ENCODE measurements at regions not wholly inside any gene's neighbourhood (a gene's known extent, or its start where the extent isn't known, plus 50 kb on each side); places are given as distances from the start of the nearest gene placed in this dataset.

DNA sequence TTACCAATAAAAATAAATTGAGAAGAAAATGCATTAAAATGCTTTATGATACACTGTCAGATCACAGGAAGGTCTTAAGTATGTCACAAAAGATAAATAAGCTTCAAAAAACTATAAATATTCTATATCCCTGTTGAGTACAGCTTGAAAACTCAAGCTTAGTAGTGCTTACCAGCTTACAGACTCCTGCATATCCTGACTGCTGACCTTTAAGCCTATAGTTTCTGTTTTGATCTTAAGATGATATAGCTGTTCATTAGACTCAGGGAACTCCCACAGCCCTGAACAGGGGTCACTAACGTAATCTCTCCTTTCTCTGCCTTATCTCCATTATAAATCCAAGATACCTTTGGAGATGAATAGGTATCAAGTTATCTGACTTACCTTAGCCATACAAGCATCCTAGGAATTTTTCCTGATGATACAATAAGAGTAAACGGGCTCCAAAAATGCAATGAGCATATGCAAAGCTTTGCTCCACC is 93.7 kb upstream of the RBBP8 start:
- H3K9me3 ChIP-seq (ENCODE audit: control insufficient read depth, insufficient read depth, low read length), result no peaks in the 10 kb centered on the region
- no peaks in the 10 kb centered on the region for H3K36me3 ChIP-seq (ENCODE audit: control insufficient read depth, insufficient read depth, low read length)
- no peak overlapping the region for H3K9ac ChIP-seq (ENCODE audit: low read depth, low read length)
- no peaks in the 10 kb centered on the region for H3K4me1 ChIP-seq (ENCODE audit: control insufficient read depth, insufficient read depth, low read length)
- H3K27me3 ChIP-seq (ENCODE audit: control insufficient read depth, insufficient read depth, low read length), result no peaks in the 10 kb centered on the region
- no peak overlapping the region for H3K4me3 ChIP-seq (ENCODE audit: low read depth, low read length)

DNA sequence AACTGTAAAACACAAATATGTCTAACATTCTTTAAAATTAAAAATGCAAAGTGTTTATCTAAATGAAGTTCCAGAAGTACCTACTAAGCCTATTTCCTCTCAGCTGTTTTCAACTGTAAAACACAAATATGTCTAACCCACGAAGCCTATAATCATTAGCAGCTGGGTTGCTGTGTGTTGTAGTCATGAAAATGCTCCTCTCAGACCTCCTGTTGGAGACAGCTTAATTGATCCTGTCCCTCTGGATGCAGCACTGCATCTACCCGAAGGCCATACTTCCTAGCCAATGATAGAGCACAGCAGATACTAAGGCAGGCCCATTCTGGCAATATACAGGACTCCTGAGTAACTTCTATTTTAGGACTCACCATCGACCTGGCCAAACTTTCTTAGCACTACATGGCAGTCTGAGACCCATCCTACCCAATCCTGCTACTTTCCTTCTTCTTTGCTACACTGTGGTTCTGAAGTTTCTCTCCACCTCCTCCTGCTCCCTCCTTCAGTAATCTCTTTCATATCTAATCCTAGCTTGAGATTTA is 92.5 kb upstream of the RBBP8 start:
- H3K36me3 ChIP-seq (ENCODE audit: control insufficient read depth, insufficient read depth, low read length), result no peaks in the 10 kb centered on the region
- H3K9ac ChIP-seq (ENCODE audit: low read depth, low read length), result no peak overlapping the region
- H3K27me3 ChIP-seq (ENCODE audit: control insufficient read depth, insufficient read depth, low read length), result no peaks in the 10 kb centered on the region
- no peak overlapping the region for H3K4me3 ChIP-seq (ENCODE audit: low read depth, low read length)
- no peaks in the 10 kb centered on the region for H3K4me1 ChIP-seq (ENCODE audit: control insufficient read depth, insufficient read depth, low read length)
- H3K9me3 ChIP-seq (ENCODE audit: control insufficient read depth, insufficient read depth, low read length), result no peaks in the 10 kb centered on the region

DNA sequence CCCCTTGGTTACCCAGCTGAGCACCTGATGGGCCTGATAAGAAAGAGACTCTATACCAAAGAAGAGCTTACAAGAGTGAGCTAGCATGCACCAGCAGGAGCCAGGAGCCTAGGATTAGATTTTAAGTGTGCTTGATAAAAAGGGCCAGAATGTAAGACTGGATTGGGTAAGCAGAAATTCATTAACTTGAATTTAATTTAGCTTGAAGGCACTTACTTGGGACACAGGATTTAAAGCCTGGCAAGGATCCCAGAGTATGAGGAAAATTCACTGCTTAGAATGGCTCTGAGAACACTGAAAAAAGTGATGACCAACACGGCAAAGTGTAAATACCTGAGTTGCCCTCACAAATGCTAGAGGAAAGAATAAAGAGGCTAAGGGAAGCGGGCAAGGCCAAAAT is 91.3 kb upstream of the RBBP8 start:
- no peaks in the 10 kb centered on the region for H3K9me3 ChIP-seq (ENCODE audit: control insufficient read depth, insufficient read depth, low read length)
- no peaks in the 10 kb centered on the region for H3K4me1 ChIP-seq (ENCODE audit: control insufficient read depth, insufficient read depth, low read length)

DNA sequence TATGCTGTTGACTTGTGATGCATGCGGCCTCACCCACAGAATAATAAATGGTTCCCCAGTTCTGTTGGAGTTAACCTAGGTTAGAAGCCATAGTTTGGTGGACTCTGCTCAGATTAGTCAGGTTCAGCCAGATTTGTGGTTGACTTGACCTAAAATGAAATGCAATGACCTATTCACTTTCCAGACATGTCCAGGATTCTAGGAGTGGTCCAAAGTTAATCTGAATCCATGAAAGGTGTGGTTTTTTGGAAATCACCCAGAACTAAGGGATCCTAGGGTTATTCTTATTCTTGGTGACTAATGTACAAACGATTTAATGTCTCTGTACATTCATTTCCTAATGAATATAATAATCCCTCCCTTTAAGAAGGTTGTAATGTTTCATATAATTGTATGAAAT is 88.9 kb upstream of the RBBP8 start:
- H3K9me3 ChIP-seq (ENCODE audit: control insufficient read depth, insufficient read depth, low read length), result no peaks in the 10 kb centered on the region
- H3K9ac ChIP-seq (ENCODE audit: low read depth, low read length), result no peak overlapping the region
- H3K4me3 ChIP-seq (ENCODE audit: low read depth, low read length), result no peak overlapping the region
- H3K36me3 ChIP-seq (ENCODE audit: control insufficient read depth, insufficient read depth, low read length), result no peaks in the 10 kb centered on the region
- H3K27me3 ChIP-seq (ENCODE audit: control insufficient read depth, insufficient read depth, low read length), result no peaks in the 10 kb centered on the region
- no peaks in the 10 kb centered on the region for H3K4me1 ChIP-seq (ENCODE audit: control insufficient read depth, insufficient read depth, low read length)

More for the DNA sequence above, 91.3 kb upstream of the RBBP8 start:
- Histone ChIP-seq H3K4me3 (ENCODE audit: low read depth, low read length) (no peak overlapping the region), H3K36me3 (ENCODE audit: control insufficient read depth, insufficient read depth, low read length) (no peaks in the 10 kb centered on the region), H3K27me3 (ENCODE audit: control insufficient read depth, insufficient read depth, low read length) (no peaks in the 10 kb centered on the region), H3K9ac (ENCODE audit: low read depth, low read length) (no peak overlapping the region)

DNA sequence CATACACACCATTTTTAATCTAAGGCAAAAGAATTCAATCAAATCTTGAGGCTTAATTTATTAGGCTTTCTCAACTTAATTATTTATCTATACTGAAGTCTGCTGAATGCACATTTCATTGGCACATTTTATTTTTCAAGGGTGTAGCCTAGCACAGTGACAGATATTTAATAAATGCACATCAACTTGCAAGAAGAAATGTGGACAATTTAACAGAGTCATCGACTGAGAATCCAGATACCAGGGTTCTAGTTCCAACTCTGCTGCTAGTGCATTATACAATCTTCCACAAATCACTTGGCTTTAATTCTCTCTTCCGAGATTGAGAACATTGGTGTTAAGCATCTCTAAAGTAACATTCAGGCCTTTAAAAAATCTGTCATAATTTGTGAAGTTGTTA is 88.5 kb upstream of the RBBP8 start:
- no peak overlapping the region for H3K9ac ChIP-seq (ENCODE audit: low read depth, low read length)
- no peaks in the 10 kb centered on the region for H3K27me3 ChIP-seq (ENCODE audit: control insufficient read depth, insufficient read depth, low read length)
- no peaks in the 10 kb centered on the region for H3K4me1 ChIP-seq (ENCODE audit: control insufficient read depth, insufficient read depth, low read length)
- no peaks in the 10 kb centered on the region for H3K9me3 ChIP-seq (ENCODE audit: control insufficient read depth, insufficient read depth, low read length)
- no peak overlapping the region for H3K4me3 ChIP-seq (ENCODE audit: low read depth, low read length)
- H3K36me3 ChIP-seq (ENCODE audit: control insufficient read depth, insufficient read depth, low read length), result no peaks in the 10 kb centered on the region

DNA sequence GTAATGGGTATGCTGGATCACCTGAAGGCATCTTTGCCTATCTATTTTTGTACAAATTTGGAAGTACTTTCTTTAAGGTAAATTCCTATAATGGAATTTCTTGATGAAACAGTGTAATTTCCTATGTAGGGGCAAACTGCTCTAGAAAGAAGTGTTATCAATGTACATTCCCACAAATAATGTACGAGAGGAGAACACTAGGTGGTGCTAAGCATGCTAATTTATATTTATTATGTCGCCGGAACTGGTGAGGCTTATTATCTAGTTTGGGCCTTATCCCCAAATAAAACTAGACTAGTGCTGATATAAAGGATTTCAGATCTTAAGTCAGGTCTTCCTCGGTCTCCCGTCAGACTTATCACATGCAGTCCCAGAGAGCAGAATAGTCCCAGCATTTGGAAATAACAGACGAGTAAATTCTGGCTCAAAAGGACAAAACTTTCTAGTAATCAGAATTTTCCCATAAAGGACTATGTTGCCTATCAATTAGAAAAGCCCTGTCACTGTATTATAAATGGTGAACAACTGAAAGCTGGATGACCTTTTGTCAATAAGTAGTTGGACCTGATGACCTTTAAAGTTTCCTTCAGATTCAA is 86.9 kb upstream of the RBBP8 start:
- no peaks in the 10 kb centered on the region for H3K36me3 ChIP-seq (ENCODE audit: control insufficient read depth, insufficient read depth, low read length)
- H3K4me1 ChIP-seq (ENCODE audit: control insufficient read depth, insufficient read depth, low read length), result no peaks in the 10 kb centered on the region
- H3K9ac ChIP-seq (ENCODE audit: low read depth, low read length), result no peak overlapping the region
- H3K9me3 ChIP-seq (ENCODE audit: control insufficient read depth, insufficient read depth, low read length), result no peaks in the 10 kb centered on the region
- H3K27me3 ChIP-seq (ENCODE audit: control insufficient read depth, insufficient read depth, low read length), result no peaks in the 10 kb centered on the region
- no peak overlapping the region for H3K4me3 ChIP-seq (ENCODE audit: low read depth, low read length)

DNA sequence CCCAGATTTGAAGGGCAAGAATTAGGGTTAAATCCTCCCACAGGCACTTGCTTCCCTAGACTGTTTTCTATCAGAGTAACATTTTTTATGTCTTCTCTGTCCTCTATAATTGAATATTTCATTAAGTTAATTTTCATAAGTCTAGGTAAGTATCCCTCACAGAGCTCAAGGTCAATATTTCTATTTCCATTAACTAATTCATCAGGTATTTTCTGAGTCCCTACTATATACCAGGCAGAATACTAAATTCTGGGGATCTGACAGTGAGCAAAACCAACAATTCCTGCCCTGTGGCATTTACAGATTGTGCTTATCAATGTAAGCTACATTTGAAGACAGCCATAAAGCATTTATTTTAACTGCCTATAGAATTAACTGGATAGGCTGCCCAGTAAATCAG is 86.4 kb upstream of the RBBP8 start:
- no peaks in the 10 kb centered on the region for H3K36me3 ChIP-seq (ENCODE audit: control insufficient read depth, insufficient read depth, low read length)
- H3K27me3 ChIP-seq (ENCODE audit: control insufficient read depth, insufficient read depth, low read length), result no peaks in the 10 kb centered on the region
- H3K4me1 ChIP-seq (ENCODE audit: control insufficient read depth, insufficient read depth, low read length), result no peaks in the 10 kb centered on the region
- H3K4me3 ChIP-seq (ENCODE audit: low read depth, low read length), result no peak overlapping the region
- no peak overlapping the region for H3K9ac ChIP-seq (ENCODE audit: low read depth, low read length)
- H3K9me3 ChIP-seq (ENCODE audit: control insufficient read depth, insufficient read depth, low read length), result no peaks in the 10 kb centered on the region

DNA sequence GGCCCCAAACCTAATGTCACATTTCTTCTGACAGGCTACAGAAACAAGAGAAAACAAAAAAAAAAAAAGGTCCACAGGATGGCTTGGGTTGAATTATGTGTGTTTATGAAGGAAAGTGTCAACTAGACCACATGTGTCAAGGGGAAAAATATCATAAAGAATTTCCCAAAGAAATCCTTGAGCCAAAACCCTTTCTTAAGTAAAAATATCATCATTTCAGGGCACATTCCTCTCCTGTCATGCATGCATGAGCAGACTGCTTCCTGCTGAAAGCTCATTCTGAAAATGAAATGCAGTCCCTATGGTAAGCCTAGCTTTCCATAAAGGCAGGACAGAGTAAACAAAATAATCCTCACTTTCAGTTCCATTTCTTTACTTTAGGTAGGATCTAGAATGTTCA is 85.7 kb upstream of the RBBP8 start:
- Histone ChIP-seq H3K4me3 (ENCODE audit: low read depth, low read length) (no peak overlapping the region), H3K9me3 (ENCODE audit: control insufficient read depth, insufficient read depth, low read length) (no peaks in the 10 kb centered on the region), H3K27me3 (ENCODE audit: control insufficient read depth, insufficient read depth, low read length) (no peaks in the 10 kb centered on the region), H3K36me3 (ENCODE audit: control insufficient read depth, insufficient read depth, low read length) (no peaks in the 10 kb centered on the region), H3K4me1 (ENCODE audit: control insufficient read depth, insufficient read depth, low read length) (no peaks in the 10 kb centered on the region), H3K9ac (ENCODE audit: low read depth, low read length) (no peak overlapping the region)

DNA sequence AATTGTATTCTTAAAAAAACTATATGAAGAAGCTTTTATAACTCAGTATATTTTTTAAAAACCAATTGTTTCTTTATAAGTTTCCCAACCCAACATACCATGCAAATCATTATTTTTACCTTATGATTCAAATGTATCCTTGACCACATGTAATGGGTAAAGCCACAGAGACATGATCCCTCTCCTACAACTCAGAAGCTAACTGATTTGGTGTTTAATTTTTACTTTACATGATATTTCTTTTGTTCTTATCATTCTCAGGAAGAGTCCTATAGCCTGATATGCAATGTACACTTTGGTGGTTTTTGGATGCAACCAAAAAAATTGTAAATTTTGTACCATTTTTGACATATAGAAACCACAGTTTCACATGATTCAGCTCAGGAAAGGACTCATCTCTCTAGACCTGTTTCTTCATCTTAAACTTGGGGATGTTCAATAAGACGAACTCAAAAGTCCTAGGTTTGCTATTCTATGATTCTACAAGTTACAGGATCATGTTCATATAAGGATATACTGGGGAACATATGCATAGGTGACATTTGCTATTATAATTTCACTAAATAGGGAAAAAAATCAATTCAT is 85.2 kb upstream of the RBBP8 start:
- no peaks in the 10 kb centered on the region for H3K36me3 ChIP-seq (ENCODE audit: control insufficient read depth, insufficient read depth, low read length)
- no peaks in the 10 kb centered on the region for H3K27me3 ChIP-seq (ENCODE audit: control insufficient read depth, insufficient read depth, low read length)
- no peak overlapping the region for H3K9ac ChIP-seq (ENCODE audit: low read depth, low read length)
- no peaks in the 10 kb centered on the region for H3K4me1 ChIP-seq (ENCODE audit: control insufficient read depth, insufficient read depth, low read length)
- H3K9me3 ChIP-seq (ENCODE audit: control insufficient read depth, insufficient read depth, low read length), result no peaks in the 10 kb centered on the region
- no peak overlapping the region for H3K4me3 ChIP-seq (ENCODE audit: low read depth, low read length)

DNA sequence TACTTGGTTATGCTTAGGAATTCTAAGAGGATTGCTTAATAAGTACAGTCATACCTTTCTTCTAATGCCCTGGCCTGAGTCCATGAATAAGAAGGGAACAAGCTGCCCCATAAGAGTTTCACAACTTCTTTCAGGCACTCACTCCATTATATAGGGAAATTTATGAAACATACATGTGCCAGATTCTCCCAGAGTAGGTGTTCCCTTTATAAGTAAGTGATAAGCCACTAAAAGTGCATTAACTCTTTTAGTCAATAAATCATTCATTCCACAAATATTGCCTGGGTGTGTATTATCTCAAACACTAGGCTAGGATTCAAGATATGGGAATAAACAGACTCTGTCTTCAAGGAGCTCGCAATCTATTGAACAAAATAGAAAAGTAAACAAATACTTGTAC is 84.5 kb upstream of the RBBP8 start:
- H3K9me3 ChIP-seq (ENCODE audit: control insufficient read depth, insufficient read depth, low read length), result no peaks in the 10 kb centered on the region
- no peaks in the 10 kb centered on the region for H3K36me3 ChIP-seq (ENCODE audit: control insufficient read depth, insufficient read depth, low read length)
- no peak overlapping the region for H3K9ac ChIP-seq (ENCODE audit: low read depth, low read length)
- H3K27me3 ChIP-seq (ENCODE audit: control insufficient read depth, insufficient read depth, low read length), result no peaks in the 10 kb centered on the region
- no peak overlapping the region for H3K4me3 ChIP-seq (ENCODE audit: low read depth, low read length)
- no peaks in the 10 kb centered on the region for H3K4me1 ChIP-seq (ENCODE audit: control insufficient read depth, insufficient read depth, low read length)

DNA sequence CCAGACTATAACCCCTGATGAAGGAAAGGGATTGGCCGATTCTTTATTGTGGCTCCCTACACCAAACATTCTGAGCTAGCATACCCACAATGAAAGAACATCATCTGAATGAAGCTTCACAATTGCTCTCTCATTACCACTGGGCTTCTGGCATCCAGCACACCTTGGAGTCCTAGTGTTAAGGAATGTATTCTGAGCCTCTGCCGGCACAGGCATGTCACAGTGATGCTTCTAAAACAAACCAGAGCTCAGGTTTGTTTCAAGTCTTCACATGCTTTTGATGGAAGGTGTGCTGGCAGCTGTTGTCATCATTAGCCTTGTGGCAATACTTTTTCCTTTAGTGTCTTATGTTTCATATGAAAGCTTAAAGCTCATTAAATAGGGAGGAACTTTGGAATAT is 76.3 kb upstream of the RBBP8 start:
- H3K27me3 ChIP-seq (ENCODE audit: control insufficient read depth, insufficient read depth, low read length), result no peaks in the 10 kb centered on the region
- no peaks in the 10 kb centered on the region for H3K36me3 ChIP-seq (ENCODE audit: control insufficient read depth, insufficient read depth, low read length)
- no peak overlapping the region for H3K4me3 ChIP-seq (ENCODE audit: low read depth, low read length)
- no peak overlapping the region for H3K9ac ChIP-seq (ENCODE audit: low read depth, low read length)
- peaks cover 2% of the 10 kb centered on the region for H3K4me1 ChIP-seq (ENCODE audit: control insufficient read depth, insufficient read depth, low read length)
- H3K9me3 ChIP-seq (ENCODE audit: control insufficient read depth, insufficient read depth, low read length), result no peaks in the 10 kb centered on the region

DNA sequence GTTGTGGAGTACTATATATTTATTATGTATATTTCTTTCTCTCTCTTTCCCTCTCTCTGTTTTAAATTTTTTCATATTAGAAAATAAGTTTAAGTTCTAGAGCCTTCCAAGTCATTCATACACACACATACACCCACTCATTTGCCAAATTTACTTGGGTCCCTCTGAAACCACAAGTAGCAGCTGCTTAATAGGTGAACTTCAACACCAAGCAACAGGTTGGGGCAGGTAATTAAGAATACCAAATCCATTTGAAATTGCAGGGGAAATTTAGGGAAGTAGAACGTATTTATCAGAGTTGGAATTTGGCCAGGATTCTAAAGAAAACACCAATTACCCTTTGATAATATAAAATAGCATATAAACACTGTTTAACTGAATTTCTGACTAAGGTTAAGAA is 75.0 kb upstream of the RBBP8 start:
- Histone ChIP-seq H3K9ac (ENCODE audit: low read depth, low read length) (no peak overlapping the region), H3K4me1 (ENCODE audit: control insufficient read depth, insufficient read depth, low read length) (peaks cover 2% of the 10 kb centered on the region), H3K9me3 (ENCODE audit: control insufficient read depth, insufficient read depth, low read length) (no peaks in the 10 kb centered on the region)

More for the DNA sequence above, 75.0 kb upstream of the RBBP8 start:
- H3K4me3 ChIP-seq (ENCODE audit: low read depth, low read length), result no peak overlapping the region
- H3K27me3 ChIP-seq (ENCODE audit: control insufficient read depth, insufficient read depth, low read length), result no peaks in the 10 kb centered on the region
- no peaks in the 10 kb centered on the region for H3K36me3 ChIP-seq (ENCODE audit: control insufficient read depth, insufficient read depth, low read length)
